ENCODE measurements at regions not wholly inside any gene's neighbourhood (a gene's known extent, or its start where the extent isn't known, plus 50 kb on each side); places are given as distances from the start of the nearest gene placed in this dataset.
"Not testable (repeated sequence)": the region's sequence is repeated elsewhere in the genome, so short reads cannot be mapped to it uniquely, and the experiment has no call there.

GRCh38 chr15:95734422-95735316, 595.8 kb upstream of the NR2F2 start:
- DNase-seq, result no peak

GRCh38 chr15:95737060-95737459, 593.4 kb upstream of the NR2F2 start:
- no peak for DNase-seq

- DNase-seq, result no peak
Observed at GRCh38 chr15:95739131-95739530, 591.4 kb upstream of the NR2F2 start.

DNA sequence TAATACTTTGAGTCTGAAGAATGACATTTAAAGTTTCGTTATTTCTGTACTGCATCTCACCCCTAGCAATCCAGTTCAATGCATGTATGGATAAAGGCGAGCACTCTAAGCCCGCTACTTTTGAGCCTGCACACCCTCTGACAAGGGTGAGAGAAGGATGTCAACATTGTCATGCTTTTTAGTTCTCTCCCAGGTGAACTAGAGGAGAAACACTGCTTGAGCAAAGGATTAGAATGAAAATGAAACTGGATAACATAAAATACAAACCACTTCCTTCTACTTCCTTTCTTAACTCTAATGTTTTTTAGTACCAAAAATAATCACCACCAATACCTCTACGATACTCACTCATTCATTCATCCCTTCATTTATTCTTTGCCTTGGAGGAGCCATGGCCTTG, 588.7 kb upstream of the NR2F2 start:
- no peak for DNase-seq

GRCh38 chr15:95742256-95742655, 588.2 kb upstream of the NR2F2 start:
- DNase-seq, result no peak

DNA sequence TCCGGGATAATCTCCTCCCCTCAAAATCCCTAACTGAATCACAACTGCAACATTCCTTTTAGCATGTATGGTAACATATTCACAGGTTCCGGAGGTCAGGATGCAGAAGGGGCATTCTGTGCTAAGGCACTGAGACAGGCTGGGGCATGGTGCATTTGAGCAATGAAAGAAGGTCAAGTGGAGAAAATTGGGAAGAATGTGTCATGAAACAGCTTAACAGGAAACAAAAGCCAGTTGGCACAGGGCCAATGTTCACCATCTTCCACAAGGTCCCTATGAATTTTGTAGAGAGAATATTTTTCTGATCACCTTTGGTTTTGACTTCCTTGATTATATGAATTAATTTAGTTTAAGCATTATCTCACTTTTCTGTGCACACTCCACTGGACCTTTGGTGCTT, 587.7 kb upstream of the NR2F2 start:
- no peak for DNase-seq

- no peak for DNase-seq
Observed at GRCh38 chr15:95757171-95757570, 573.3 kb upstream of the NR2F2 start.

DNA sequence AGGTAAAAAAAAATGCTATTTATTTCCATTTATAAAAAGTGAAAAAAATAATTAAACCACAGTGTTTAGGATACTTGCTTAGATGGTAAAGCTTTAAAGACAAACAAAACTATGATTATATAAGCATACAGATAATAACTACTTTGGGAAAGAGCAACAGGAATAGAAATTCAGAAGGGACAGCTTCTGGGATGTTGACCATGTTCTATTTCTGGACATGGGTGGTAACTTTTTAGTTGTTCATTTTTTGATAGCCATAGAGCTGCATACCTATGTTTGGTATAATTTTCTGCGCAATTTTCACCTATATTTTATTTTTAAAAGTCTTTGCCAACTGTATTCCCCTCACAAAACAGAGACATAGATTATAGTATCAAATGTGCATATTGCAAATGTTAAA, 572.0 kb upstream of the NR2F2 start:
- no peak for DNase-seq

- DNase-seq, result no peak
Observed at GRCh38 chr15:95758851-95759250, 571.6 kb upstream of the NR2F2 start.

DNA sequence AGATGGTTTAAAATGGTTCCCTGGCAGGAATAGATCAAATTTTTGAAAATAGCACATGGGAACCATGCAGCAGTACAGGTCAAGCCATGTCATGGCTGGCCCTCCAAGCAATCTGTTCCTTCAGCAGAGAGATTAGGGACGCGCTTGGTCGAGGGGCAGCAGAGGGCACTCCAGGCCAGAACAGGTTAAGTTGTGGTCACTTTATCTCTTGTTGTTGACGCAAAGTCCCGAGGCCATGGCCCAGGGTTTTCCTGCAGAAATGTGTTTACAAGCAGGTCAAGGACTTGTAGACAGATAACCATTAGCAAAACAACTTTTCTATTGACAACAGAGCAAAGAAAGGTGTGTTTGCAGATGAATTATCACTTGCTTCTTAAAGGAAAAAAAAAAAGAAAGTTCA, 570.0 kb upstream of the NR2F2 start:
- no peak for DNase-seq

GRCh38 chr15:95761501-95762165, 568.9 kb upstream of the NR2F2 start:
- DNase-seq, result no peak

DNA sequence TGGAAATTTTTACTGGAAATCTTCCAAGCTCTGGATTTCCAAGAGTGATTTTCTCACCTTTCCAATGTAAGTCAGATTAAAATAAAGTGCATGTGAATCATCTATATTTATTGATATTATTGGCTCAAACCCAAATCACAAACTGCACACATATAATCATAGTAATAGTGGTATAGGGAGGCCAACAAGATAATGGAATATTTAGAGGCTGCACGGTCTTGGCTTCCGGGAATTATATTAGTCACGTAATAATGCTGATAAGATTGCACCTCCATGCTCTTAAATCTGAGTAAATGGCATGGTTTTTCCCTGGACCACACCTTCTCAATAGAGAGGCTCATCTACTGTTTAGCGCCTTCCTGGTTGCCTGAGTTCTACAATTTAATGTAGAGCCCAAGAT, 567.1 kb upstream of the NR2F2 start:
- no peak for DNase-seq

- DNase-seq, result no peak
Observed at GRCh38 chr15:95765161-95765560, 565.3 kb upstream of the NR2F2 start.

DNA sequence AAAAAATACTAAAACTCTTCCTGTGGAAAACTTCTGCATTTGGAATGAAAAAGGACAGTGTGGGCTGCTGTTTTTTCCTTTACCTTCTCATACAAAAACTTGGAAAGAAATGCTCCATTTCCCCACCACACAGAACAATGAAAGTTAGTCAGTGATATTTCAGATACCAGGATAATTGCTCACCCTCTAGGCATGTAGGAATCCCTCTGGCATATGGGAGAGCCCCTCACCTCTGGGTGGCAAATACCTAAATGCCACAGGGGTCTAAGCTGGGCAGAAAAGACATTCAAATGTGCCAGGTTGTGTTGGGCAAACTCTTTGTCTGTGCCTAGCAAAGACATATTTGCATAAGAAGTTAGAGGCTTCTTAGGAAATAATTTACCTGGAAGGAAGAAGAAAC, 560.3 kb upstream of the NR2F2 start:
- no peak for DNase-seq

GRCh38 chr15:95772982-95773381, 557.5 kb upstream of the NR2F2 start:
- DNase-seq, result no peak

DNA sequence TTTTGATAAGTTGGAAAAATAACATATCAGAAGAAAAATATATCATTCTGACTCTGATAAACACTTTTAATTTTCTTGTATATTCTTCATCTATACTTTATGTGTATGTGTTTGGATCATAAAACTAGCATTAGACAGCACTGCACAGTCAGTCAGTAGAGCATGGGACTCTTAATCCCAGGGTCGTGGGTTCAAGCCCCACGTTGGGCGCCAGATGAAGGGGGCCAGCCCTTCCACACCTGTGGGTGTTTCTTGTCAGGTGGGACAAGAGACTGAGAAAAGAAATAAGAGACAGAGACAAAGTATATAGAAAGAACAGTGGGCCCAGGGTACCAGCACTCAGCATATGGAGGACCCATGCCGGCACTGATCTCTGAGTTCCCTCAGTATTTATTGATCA, 546.0 kb upstream of the NR2F2 start:
- no peak for DNase-seq

DNA sequence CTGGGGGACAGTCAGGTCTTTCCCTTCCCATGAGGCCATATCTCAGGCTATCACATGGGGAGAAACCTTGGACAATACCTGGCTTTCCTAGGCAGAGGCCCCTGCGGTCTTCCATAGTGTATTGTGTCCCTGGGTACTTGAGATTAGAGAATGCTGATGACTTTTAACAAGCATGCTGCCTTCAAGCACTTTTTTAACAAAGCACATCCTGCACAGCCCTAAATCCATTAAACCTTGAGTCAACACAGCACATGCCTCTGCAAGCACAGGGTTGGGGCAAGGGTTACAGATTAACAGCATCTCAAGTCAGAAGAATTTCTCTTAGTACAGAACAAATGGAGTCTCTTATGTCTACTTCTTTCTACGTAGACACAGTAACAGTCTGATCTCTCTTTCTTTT, 545.2 kb upstream of the NR2F2 start:
- not testable (repeated sequence) for DNase-seq

DNA sequence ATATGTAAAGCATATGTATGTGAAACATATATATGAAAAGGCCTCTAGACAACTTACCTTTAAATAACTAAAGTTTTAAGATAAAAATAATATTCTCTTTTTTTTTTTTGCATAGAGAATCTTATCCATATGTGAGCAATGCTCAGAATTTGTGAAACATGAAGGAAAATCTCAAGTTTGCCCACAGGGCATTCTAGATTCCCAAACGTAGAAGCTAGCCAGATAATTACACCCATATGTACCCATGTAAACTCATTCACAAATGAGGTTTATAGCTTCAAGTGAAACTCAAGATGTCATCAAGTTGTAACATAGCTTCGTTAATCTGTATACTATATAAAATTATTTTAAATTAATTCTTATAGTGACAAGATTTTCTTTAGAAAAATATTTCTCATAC, 537.3 kb upstream of the NR2F2 start:
- DNase-seq, result no peak

DNA sequence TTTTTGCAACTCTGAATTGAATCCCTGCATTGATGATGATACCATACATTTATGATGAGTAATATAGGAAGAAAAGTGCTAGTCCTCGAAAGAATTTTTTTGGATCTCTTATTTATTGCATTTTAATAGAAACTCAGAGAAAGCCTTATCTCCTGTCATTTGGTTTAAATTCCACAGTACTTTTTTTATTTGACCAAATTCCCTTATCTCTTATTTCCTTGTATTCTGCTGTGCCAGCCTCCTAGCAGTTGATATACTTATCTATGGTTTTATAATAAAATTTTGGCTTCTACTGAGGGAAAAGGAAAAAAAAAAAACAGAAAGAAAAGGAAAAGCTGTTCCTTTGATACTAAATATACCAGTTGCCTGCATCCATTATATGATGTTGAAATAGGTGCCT, 535.1 kb upstream of the NR2F2 start:
- no peak for DNase-seq

DNA sequence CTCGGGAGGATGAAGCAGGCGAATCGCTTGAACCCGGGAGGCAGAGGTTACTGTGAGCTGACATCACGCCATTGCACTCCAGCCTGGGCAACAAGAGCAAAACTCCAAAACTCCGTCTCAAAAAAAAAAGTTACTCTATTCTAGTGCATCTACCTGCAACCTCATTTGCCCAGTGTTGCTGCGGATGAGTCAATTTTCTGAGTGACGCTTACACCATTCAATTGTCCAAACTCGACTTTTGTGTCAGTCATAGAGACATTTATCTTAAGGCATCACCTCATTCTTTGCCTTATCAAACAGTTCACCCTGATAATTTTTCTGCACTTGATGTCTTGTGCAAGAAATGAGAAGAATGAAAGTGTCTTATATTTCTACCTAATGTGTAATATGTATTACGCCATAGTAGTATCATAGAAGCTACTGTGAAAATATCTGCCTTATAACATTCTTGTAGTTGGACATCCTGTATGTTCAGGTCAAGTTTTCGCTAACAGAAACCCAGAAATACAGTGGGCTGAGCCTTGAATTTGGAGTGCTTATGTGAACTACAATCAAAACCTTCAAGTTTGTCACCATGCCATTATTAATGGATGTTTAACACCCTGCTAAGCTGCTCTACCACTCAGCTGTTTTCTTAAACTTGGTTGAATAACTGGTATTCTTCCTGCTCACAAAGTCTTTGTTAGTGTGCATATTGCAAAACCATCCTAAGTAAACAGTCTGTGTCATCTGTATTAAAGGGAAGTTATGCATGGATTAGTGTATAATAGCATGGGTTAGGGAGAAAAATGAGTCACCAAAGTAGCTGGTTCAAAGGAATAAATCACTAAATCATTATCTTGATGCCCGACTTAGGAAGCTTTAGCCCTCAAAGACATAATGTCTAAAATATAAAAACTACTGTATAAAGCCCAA, 531.0 kb upstream of the NR2F2 start:
- DNase-seq, result no peak

DNA sequence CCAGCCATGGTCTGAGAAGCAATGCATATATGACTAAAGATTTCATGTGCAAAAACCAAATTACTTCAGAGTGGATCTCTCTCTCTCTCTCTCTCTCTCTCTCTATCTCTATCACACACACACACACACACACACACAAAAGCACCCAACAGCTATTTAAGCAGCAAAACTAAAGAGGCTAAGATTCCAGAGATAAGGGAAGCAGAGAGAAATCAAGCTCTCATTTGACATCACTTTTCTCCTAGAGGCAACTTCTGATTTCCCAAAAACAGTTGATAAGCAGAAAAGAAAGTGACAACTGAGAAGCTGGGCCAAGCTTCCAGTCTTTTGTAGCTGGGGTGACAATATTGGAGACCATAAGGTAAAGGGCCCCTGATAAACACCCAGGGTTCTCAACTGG, 526.0 kb upstream of the NR2F2 start:
- DNase-seq, result no peak

GRCh38 chr15:95812491-95812890, 518.0 kb upstream of the NR2F2 start:
- DNase-seq, result no peak

DNA sequence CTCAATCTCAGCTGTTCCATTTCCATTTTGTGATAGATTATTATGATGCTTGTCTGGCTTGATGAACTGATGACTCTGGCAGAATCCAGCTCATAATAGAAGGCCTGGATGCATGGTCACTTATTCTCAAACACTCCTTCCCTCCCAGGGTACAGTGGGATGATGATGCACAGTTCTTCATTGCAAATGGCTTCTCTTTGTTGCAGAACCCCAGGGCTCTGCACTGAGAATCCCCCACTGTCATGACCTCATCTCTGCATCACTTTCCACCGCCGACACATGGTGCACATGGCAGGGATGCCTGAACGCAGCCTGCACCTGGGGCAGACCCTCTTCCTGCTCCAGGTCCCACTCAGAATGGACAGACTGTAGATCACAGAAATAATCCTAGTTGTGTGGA, 515.6 kb upstream of the NR2F2 start:
- DNase-seq, result no peak

DNA sequence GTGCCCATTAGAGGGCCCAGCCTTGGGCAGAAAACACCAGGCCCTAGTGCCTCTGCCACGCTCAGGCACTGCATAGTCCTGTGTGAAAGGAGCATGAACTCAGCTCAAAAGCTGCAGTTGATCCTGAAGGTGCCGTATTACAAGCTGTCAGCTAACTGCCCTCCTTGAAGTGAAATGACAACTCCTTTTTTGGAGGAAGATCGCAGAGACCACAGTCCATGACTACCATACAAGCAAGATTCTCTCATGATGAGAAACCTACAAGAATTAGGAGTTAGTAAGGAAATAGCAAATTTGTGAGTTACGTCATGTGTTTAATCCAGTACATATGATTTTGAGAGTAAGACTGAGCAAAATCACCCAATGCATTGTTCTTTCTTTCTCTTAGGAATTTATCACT, 513.9 kb upstream of the NR2F2 start:
- no peak for DNase-seq
